HT1080 (cell line): ENCODE measurements at regions not wholly inside any gene's neighbourhood (a gene's known extent, or its start where the extent isn't known, plus 50 kb on each side); places are given as distances from the start of the nearest gene placed in this dataset.
A peak's percentile ranks its signal among the peaks of the same experiment; 100 is the strongest.
"Not testable (repeated sequence)": the region's sequence is repeated elsewhere in the genome, so short reads cannot be mapped to it uniquely, and the experiment has no call there.

Experiments
- DNase-seq: peaks from one replicate; pipeline ENCODE4 v3.0.0-alpha.2; 2015; ENCODE audit warnings: low read depth

GRCh38 chr5:113652161-113652560 lies 138.7 kb downstream of the YTHDC2 start:
- DNase-seq = no peak

- no peak for DNase-seq
Observed at GRCh38 chr5:113654828-113655227, 141.3 kb downstream of the YTHDC2 start.

- DNase-seq = no peak
Observed at GRCh38 chr5:113660206-113660605, 146.7 kb downstream of the YTHDC2 start.

GRCh38 chr5:113660706-113661250 lies 147.3 kb downstream of the YTHDC2 start:
- no peak for DNase-seq

- DNase-seq = peak; percentile 56
Observed at GRCh38 chr5:113663879-113664541, 150.5 kb downstream of the YTHDC2 start.

- DNase-seq = no peak
Observed at GRCh38 chr5:113673041-113673440, 159.5 kb downstream of the YTHDC2 start.

- no peak for DNase-seq
Observed at GRCh38 chr5:113675166-113675565, 161.7 kb downstream of the YTHDC2 start.

- DNase-seq = no peak
Observed at GRCh38 chr5:113678202-113678601, 164.7 kb downstream of the YTHDC2 start.

- DNase-seq = peak; percentile 40
Observed at GRCh38 chr5:113678924-113679575, 165.6 kb downstream of the YTHDC2 start.

- no peak for DNase-seq
Observed at GRCh38 chr5:113680534-113680933, 167.0 kb downstream of the YTHDC2 start.

- DNase-seq = peak; percentile 4
Observed at GRCh38 chr5:113682497-113683136, 169.1 kb downstream of the YTHDC2 start.

GRCh38 chr5:113683211-113683610 lies 169.7 kb downstream of the YTHDC2 start:
- no peak for DNase-seq

- DNase-seq = no peak
Observed at GRCh38 chr5:113686599-113686998, 173.1 kb downstream of the YTHDC2 start.

- DNase-seq = no peak
Observed at GRCh38 chr5:113689647-113690046, 176.2 kb downstream of the YTHDC2 start.

- DNase-seq = no peak
Observed at GRCh38 chr5:113692466-113692865, 179.0 kb downstream of the YTHDC2 start.

- no peak for DNase-seq
Observed at GRCh38 chr5:113692891-113693457, 179.5 kb downstream of the YTHDC2 start.

- DNase-seq = no peak
Observed at GRCh38 chr5:113693701-113694100, 180.2 kb downstream of the YTHDC2 start.

- no peak for DNase-seq
Observed at GRCh38 chr5:113694576-113694975, 181.1 kb downstream of the YTHDC2 start.

- DNase-seq = no peak
Observed at GRCh38 chr5:113703266-113703665, 189.8 kb downstream of the YTHDC2 start.

GRCh38 chr5:113705657-113706056 lies 192.2 kb downstream of the YTHDC2 start:
- DNase-seq = no peak

GRCh38 chr5:113713051-113713450 lies 199.6 kb downstream of the YTHDC2 start:
- peak; percentile 11 for DNase-seq

GRCh38 chr5:113715921-113716320 lies 202.4 kb downstream of the YTHDC2 start:
- not testable (repeated sequence) for DNase-seq
